DMS153 treated with DMSO at 0.1 percent for 48 hours (cell line): ENCODE measurements at regions not wholly inside any gene's neighbourhood (a gene's known extent, or its start where the extent isn't known, plus 50 kb on each side); places are given as distances from the start of the nearest gene placed in this dataset.
"Not testable (repeated sequence)": the region's sequence is repeated elsewhere in the genome, so short reads cannot be mapped to it uniquely, and the experiment has no call there.

Experiments used
- DNase-seq: peaks from one replicate; lab custom pipeline; 2025; ENCODE audit not compliant: unreplicated experiment; lab: John Stamatoyannopoulos, UW

- no peak for DNase-seq
Measured at GRCh38 chr9:135173066-135173465, 85.6 kb downstream of the OLFM1 start.

GRCh38 chr9:135174248-135174647, 86.8 kb downstream of the OLFM1 start:
- no peak for DNase-seq

- DNase-seq, result no peak
Measured at GRCh38 chr9:135174981-135175380, 87.5 kb downstream of the OLFM1 start.

GRCh38 chr9:135176284-135176683, 88.8 kb downstream of the OLFM1 start:
- DNase-seq, result no peak

GRCh38 chr9:135177562-135177961, 90.1 kb downstream of the OLFM1 start:
- not testable (repeated sequence) for DNase-seq

GRCh38 chr9:135178498-135178897, 91.0 kb downstream of the OLFM1 start:
- DNase-seq, result no peak

- no peak for DNase-seq
Measured at GRCh38 chr9:135179041-135179440, 91.6 kb downstream of the OLFM1 start.

- no peak for DNase-seq
Measured at GRCh38 chr9:135179976-135180375, 92.5 kb downstream of the OLFM1 start.

- DNase-seq, result no peak
Measured at GRCh38 chr9:135180586-135180985, 93.1 kb downstream of the OLFM1 start.

GRCh38 chr9:135181336-135181735, 93.9 kb downstream of the OLFM1 start:
- no peak for DNase-seq

- DNase-seq, result not testable (repeated sequence)
Measured at GRCh38 chr9:135181841-135182240, 94.4 kb downstream of the OLFM1 start.

- DNase-seq, result no peak
Measured at GRCh38 chr9:135183069-135183468, 95.6 kb downstream of the OLFM1 start.

GRCh38 chr9:135183528-135184180, 96.2 kb downstream of the OLFM1 start:
- no peak for DNase-seq

- DNase-seq, result no peak
Measured at GRCh38 chr9:135184181-135185053, 96.9 kb downstream of the OLFM1 start.

GRCh38 chr9:135185060-135185459, 97.6 kb downstream of the OLFM1 start:
- DNase-seq, result no peak

GRCh38 chr9:135186248-135187164, 99.0 kb downstream of the OLFM1 start:
- no peak for DNase-seq

GRCh38 chr9:135187365-135187764, 99.9 kb downstream of the OLFM1 start:
- no peak for DNase-seq

- DNase-seq, result no peak
Measured at GRCh38 chr9:135188681-135189151, 101.2 kb downstream of the OLFM1 start.

- DNase-seq, result no peak
Measured at GRCh38 chr9:135189497-135189896, 102.0 kb downstream of the OLFM1 start.

GRCh38 chr9:135190789-135191577, 103.5 kb downstream of the OLFM1 start:
- no peak for DNase-seq
